PC-3 (cell line): ENCODE measurements at regions not wholly inside any gene's neighbourhood (a gene's known extent, or its start where the extent isn't known, plus 50 kb on each side); places are given as distances from the start of the nearest gene placed in this dataset.

Source experiments
- ATAC-seq: fragments of 200-7000 bp; cut with Tn5 transposase; 2 replicates; pipeline ENCODE4 v1.9.1; 2020; ENCODE audit warnings: mild to moderate bottlenecking, moderate library complexity
- BruUV-seq: library from RNA; stranded (reverse); fragments of 400-500 nt; replicated peaks from 2 replicates; lab custom pipeline; 2021; lab: Mats Ljungman, UMichigan
- CTCF ChIA-PET: fragments of 300-600 bp; sonication (Branson Sonifier 250); formaldehyde crosslinking; loops from one replicate; lab custom pipeline; 2022; ENCODE audit warnings: antibody characterized with exemption; lab: Charles Lee
- POLR2A ChIA-PET: fragments of 300-600 bp; sonication (Branson Sonifier 250); formaldehyde crosslinking; loops from one replicate; lab custom pipeline; 2022; ENCODE audit warnings: antibody characterized with exemption; ENCODE audit not compliant: unreplicated experiment; lab: Charles Lee
- DNase-seq: peaks from one replicate; pipeline ENCODE4 v3.0.0-alpha.2; 2015
- H2AFZ ChIP-seq: fragments of 300-600 bp; sonication (generic); 2 replicates; pipeline ENCODE4 v1.6.0; 2016; ENCODE audit warnings: antibody characterized with exemption, low read length
- H3F3A ChIP-seq: fragments of 300-600 bp; sonication (generic); one replicate; pipeline ENCODE4 v1.6.0; 2017; ENCODE audit warnings: antibody characterized with exemption, low read length, control low read depth, mild to moderate bottlenecking; ENCODE audit not compliant: unreplicated experiment
- H3K27ac ChIP-seq: fragments of 300-600 bp; sonication (generic); 2 replicates; pipeline ENCODE4 v1.5.1; 2016; ENCODE audit warnings: mild to moderate bottlenecking, low read length
- H3K27me3 ChIP-seq: fragments of 300-600 bp; sonication (generic); 2 replicates; pipeline ENCODE4 v1.6.1; 2016; ENCODE audit warnings: low read length, mixed read lengths
- H3K36me3 ChIP-seq: fragments of 300-600 bp; sonication (generic); 2 replicates; pipeline ENCODE4 v1.6.1; 2016; ENCODE audit warnings: low read depth, mixed run types, low read length, mixed read lengths
- H3K4me1 ChIP-seq: fragments of 300-600 bp; sonication (generic); 2 replicates; pipeline ENCODE4 v1.5.1; 2016; ENCODE audit warnings: low read length; ENCODE audit not compliant: insufficient read depth
- H3K4me2 ChIP-seq: fragments of 300-600 bp; sonication (generic); 2 replicates; pipeline ENCODE4 v1.6.0; 2016; ENCODE audit warnings: low read length
- H3K4me3 ChIP-seq: fragments of 300-600 bp; sonication (generic); 2 replicates; pipeline ENCODE4 v1.5.1; 2016; ENCODE audit warnings: mild to moderate bottlenecking, low read length, mixed read lengths
- H3K79me2 ChIP-seq: fragments of 300-600 bp; sonication (generic); 2 replicates; pipeline ENCODE4 v1.6.1; 2017; ENCODE audit warnings: low read length, mixed read lengths
- H3K9ac ChIP-seq: fragments of 300-600 bp; sonication (generic); 2 replicates; pipeline ENCODE4 v1.6.0; 2016; ENCODE audit warnings: mild to moderate bottlenecking, low read length
- H3K9me2 ChIP-seq: fragments of 300-600 bp; sonication (generic); replicated peaks from 2 replicates; pipeline ENCODE4 v1.6.1; 2016; ENCODE audit warnings: mixed run types, low read length, mixed read lengths
- H3K9me3 ChIP-seq: fragments of 300-600 bp; sonication (generic); 2 replicates; pipeline ENCODE4 v1.6.1; 2016; ENCODE audit warnings: low read length, mixed read lengths
- H4K20me1 ChIP-seq: fragments of 300-600 bp; sonication (generic); 2 replicates; pipeline ENCODE4 v1.6.1; 2016; ENCODE audit warnings: low read length, mixed read lengths
- CTCF ChIP-seq: fragments of 300-600 bp; sonication (generic); conservative IDR thresholded peaks from 2 replicates; pipeline ENCODE4 v1.5.1; 2017; ENCODE audit warnings: antibody characterized with exemption, low read depth, mild to moderate bottlenecking, low read length
- EZH2 ChIP-seq: fragments of 300-600 bp; sonication (generic); IDR thresholded peaks from one replicate; pipeline ENCODE4 v1.6.1; 2017; ENCODE audit warnings: antibody characterized with exemption, mild to moderate bottlenecking, low read length; ENCODE audit not compliant: unreplicated experiment
- EZH2phosphoT487 ChIP-seq: fragments of 300-600 bp; sonication (generic); IDR thresholded peaks from 2 replicates; pipeline ENCODE4 v1.6.1; 2018; ENCODE audit warnings: mild to moderate bottlenecking, antibody characterized with exemption, low read length, borderline replicate concordance
- intact Hi-C: fragments of 100-400 bp; cut with micrococcal nuclease; formaldehyde crosslinking; loops from 2 replicates; pipeline ENCODE4 v1.9.0; 2023

GRCh38 chr6:170187669-170188566, 103.0 kb downstream of the DLL1 start:
- Histone ChIP-seq H3F3A (no peaks in the 10 kb centered on the region), H2AFZ (no peak overlapping the region), H3K27ac (no peak overlapping the region), H3K9me3 (no peaks in the 10 kb centered on the region), H3K4me1 (no peaks in the 10 kb centered on the region), H3K27me3 (no peaks in the 10 kb centered on the region), H3K9ac (no peak overlapping the region), H4K20me1 (no peaks in the 10 kb centered on the region), H3K79me2 (no peaks in the 10 kb centered on the region), H3K4me3 (no peak overlapping the region), H3K36me3 (no peaks in the 10 kb centered on the region), H3K4me2 (no peak overlapping the region), H3K9me2 (no peaks in the 10 kb centered on the region)
- DNase-seq (no peak), ATAC-seq (no peak)
- no TSS peak for BruUV-seq
- ChIA-PET POLR2A (no interaction called here), CTCF (no interaction called here)
- intact Hi-C loops = no loop called here
- no peak for TF ChIP-seq EZH2phosphoT487
- no peak for TF ChIP-seq CTCF
- TF ChIP-seq EZH2 = no peak

- H3K4me1 ChIP-seq = no peaks in the 10 kb centered on the region
- no peaks in the 10 kb centered on the region for H3F3A ChIP-seq
- intact Hi-C loops = no loop called here
- no peak overlapping the region for H2AFZ ChIP-seq
- H4K20me1 ChIP-seq = no peaks in the 10 kb centered on the region
- H3K9ac ChIP-seq = no peak overlapping the region
- BruUV-seq = no TSS peak
- CTCF ChIA-PET = no interaction called here
- no peak overlapping the region for H3K4me2 ChIP-seq
- DNase-seq (no peak), ATAC-seq (no peak)
- no peaks in the 10 kb centered on the region for H3K9me2 ChIP-seq
- no peaks in the 10 kb centered on the region for H3K79me2 ChIP-seq
- POLR2A ChIA-PET = no interaction called here
- no peaks in the 10 kb centered on the region for H3K9me3 ChIP-seq
- no peaks in the 10 kb centered on the region for H3K27me3 ChIP-seq
- H3K27ac ChIP-seq = no peak overlapping the region
- TF ChIP-seq EZH2phosphoT487 (no peak), EZH2 (no peak), CTCF (no peak)
- H3K36me3 ChIP-seq = no peaks in the 10 kb centered on the region
- no peak overlapping the region for H3K4me3 ChIP-seq
These were observed 103.8 kb downstream of the DLL1 start for GRCh38 chr6:170186941-170187668.
